Loucy (cell line): ENCODE measurements at regions not wholly inside any gene's neighbourhood (a gene's known extent, or its start where the extent isn't known, plus 50 kb on each side); places are given as distances from the start of the nearest gene placed in this dataset.
"Not testable (repeated sequence)": the region's sequence is repeated elsewhere in the genome, so short reads cannot be mapped to it uniquely, and the experiment has no call there.

Source experiments
- H2AFZ ChIP-seq: fragments of 200-600 bp; sonication (generic); 2 replicates; pipeline ENCODE4 v1.6.0; 2016; ENCODE audit warnings: antibody characterized with exemption, mild to moderate bottlenecking, low read length, moderate library complexity
- H3F3A ChIP-seq: fragments of 200-600 bp; 2 replicates; pipeline ENCODE4 v1.6.0; 2016; ENCODE audit warnings: antibody characterized with exemption, low read depth, mild to moderate bottlenecking
- H3K27me3 ChIP-seq: fragments of 200-600 bp; sonication (generic); 2 replicates; pipeline ENCODE4 v1.6.1; 2014; ENCODE audit warnings: low read length, mild to moderate bottlenecking; ENCODE audit not compliant: insufficient read depth, poor library complexity, severe bottlenecking
- H3K36me3 ChIP-seq: fragments of 200-600 bp; sonication (generic); 2 replicates; pipeline ENCODE4 v1.6.1; 2016; ENCODE audit warnings: low read length; ENCODE audit not compliant: insufficient read depth
- H3K4me1 ChIP-seq: fragments of 200-600 bp; sonication (generic); 2 replicates; pipeline ENCODE4 v1.5.1; 2014; ENCODE audit warnings: low read length, mild to moderate bottlenecking; ENCODE audit not compliant: insufficient read depth, poor library complexity, severe bottlenecking
- H3K4me2 ChIP-seq: fragments of 200-600 bp; sonication (generic); 2 replicates; pipeline ENCODE4 v1.6.0; 2014; ENCODE audit warnings: antibody characterized with exemption, low read length, low read depth, mild to moderate bottlenecking; ENCODE audit not compliant: poor library complexity, severe bottlenecking
- H3K4me3 ChIP-seq: fragments of 200-600 bp; sonication (generic); 2 replicates; pipeline ENCODE4 v1.5.1; 2014; ENCODE audit warnings: low read length, mild to moderate bottlenecking, mixed read lengths; ENCODE audit not compliant: poor library complexity, severe bottlenecking
- H3K79me2 ChIP-seq: fragments of 200-600 bp; sonication (generic); 2 replicates; pipeline ENCODE4 v1.6.1; 2014; ENCODE audit warnings: low read length; ENCODE audit not compliant: insufficient read depth
- H3K9ac ChIP-seq: fragments of 200-600 bp; sonication (generic); 2 replicates; pipeline ENCODE4 v1.6.0; 2014; ENCODE audit warnings: mild to moderate bottlenecking, low read depth, low read length, moderate library complexity; ENCODE audit not compliant: poor library complexity, severe bottlenecking
- H3K9me2 ChIP-seq: fragments of 200-600 bp; sonication (generic); replicated peaks from 2 replicates; pipeline ENCODE4 v1.6.1; 2016; ENCODE audit warnings: low read depth, low read length, mixed read lengths
- H3K9me3 ChIP-seq: fragments of 200-600 bp; sonication (generic); 2 replicates; pipeline ENCODE4 v1.6.1; 2014; ENCODE audit warnings: mild to moderate bottlenecking, antibody characterized with exemption, low read length, low read depth; ENCODE audit not compliant: insufficient read depth
- H4K20me1 ChIP-seq: fragments of 200-600 bp; sonication (generic); 2 replicates; pipeline ENCODE4 v1.6.0; 2014; ENCODE audit warnings: antibody characterized with exemption, low read length, mild to moderate bottlenecking; ENCODE audit not compliant: insufficient read depth, poor library complexity, severe bottlenecking
- EZH2phosphoT487 ChIP-seq: fragments of 200-600 bp; IDR thresholded peaks from 2 replicates; pipeline ENCODE4 v1.6.1; 2018; ENCODE audit warnings: antibody characterized with exemption, mild to moderate bottlenecking, moderate library complexity, borderline replicate concordance
- TF ChIP-seq, protein P1 (sequence below): fragments of 200-600 bp; sonication (generic); conservative IDR thresholded peaks from 2 replicates; pipeline ENCODE4 v1.5.1; 2014; ENCODE audit warnings: mild to moderate bottlenecking, antibody characterized with exemption, low read length

DNA sequence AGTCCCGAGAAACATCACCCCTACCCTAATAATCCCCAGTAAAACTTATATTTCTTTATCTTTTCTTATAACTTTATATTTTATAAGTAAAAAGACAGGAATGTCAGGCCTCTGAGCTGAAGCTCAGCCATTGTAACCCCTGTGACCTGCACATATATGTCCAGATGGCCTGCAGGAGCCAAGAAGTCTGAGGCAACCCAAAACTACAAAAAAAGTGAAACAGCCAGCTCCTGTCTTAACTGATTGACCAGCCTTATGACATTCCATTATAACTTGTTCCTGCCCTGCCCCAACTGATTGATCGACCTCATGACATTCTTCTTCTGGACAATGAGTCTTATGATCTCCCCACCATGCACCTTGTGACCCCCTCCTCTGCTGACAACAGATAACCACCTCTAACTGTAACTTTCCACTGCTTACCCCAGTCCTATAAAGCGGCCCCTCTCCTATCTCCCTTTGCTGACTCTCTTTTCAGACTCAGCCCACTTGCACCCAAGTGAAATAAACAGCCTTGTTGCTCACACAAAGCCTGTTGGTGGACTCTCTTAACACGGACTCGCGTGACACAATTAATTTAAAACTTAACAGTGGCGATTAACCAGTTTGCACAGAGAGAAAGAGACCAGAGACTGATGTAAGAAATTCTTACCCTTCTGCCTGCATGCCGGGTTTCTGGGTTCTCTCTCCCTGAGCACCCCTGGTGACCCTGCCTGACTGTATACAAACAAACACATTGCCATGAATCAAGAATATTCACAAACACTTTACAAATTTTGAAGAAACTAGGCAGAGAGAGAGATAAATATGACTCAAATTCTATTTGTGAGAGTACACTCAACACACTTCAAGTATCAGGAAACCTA is 1109.2 kb upstream of the TMEM132C start:
- H3K4me2 ChIP-seq, H3K9me2 ChIP-seq, H3K79me2 ChIP-seq, H3K36me3 ChIP-seq, H3K9ac ChIP-seq, H3F3A ChIP-seq, H2AFZ ChIP-seq, H4K20me1 ChIP-seq, H3K27me3 ChIP-seq, H3K4me3 ChIP-seq, H3K4me1 ChIP-seq, H3K9me3 ChIP-seq: not testable (repeated sequence)

DNA sequence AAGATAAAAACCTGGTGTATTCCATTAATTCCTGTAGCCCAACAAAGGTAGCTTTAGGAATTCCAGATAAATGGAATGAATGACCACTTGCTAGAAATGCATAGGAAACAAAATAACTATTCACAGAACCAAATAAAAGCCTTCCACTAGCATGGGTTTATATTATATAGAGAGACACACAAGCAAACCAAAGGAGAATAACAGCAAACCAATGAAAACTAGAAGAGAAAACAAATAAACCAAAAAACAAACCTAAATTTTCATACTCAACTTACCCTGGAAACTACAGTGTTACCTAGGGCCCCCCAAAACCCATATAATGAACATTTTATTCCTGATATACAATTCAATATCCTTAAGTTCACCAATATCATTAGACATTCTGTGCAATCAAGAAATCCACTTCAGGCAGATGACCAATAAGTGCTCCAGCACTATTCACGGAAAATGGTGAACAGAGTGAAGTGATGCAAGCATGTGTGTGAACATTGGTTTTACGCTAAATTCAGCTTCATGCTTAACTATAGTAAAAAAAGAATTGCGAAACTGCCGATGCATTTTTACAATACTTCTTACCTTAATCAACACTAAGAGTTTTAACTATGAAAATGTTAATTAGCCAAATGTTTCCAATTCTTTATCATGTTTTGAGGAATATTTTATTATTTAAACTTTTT is 1108.4 kb upstream of the TMEM132C start:
- Histone ChIP-seq H3K4me3 (no peak overlapping the region), H3K4me1 (no peaks in the 10 kb centered on the region), H2AFZ (no peak overlapping the region), H3K27me3 (no peaks in the 10 kb centered on the region), H3K4me2 (no peak overlapping the region), H3F3A (no peaks in the 10 kb centered on the region), H3K9me2 (no peaks in the 10 kb centered on the region), H3K9me3 (no peaks in the 10 kb centered on the region; the same call in 1 of the 2 replicates), H3K36me3 (no peaks in the 10 kb centered on the region), H4K20me1 (no peaks in the 10 kb centered on the region), H3K9ac (no peak overlapping the region), H3K79me2 (no peaks in the 10 kb centered on the region)
- no peak for TF ChIP-seq EZH2phosphoT487
- TF ChIP-seq, protein P1, sequence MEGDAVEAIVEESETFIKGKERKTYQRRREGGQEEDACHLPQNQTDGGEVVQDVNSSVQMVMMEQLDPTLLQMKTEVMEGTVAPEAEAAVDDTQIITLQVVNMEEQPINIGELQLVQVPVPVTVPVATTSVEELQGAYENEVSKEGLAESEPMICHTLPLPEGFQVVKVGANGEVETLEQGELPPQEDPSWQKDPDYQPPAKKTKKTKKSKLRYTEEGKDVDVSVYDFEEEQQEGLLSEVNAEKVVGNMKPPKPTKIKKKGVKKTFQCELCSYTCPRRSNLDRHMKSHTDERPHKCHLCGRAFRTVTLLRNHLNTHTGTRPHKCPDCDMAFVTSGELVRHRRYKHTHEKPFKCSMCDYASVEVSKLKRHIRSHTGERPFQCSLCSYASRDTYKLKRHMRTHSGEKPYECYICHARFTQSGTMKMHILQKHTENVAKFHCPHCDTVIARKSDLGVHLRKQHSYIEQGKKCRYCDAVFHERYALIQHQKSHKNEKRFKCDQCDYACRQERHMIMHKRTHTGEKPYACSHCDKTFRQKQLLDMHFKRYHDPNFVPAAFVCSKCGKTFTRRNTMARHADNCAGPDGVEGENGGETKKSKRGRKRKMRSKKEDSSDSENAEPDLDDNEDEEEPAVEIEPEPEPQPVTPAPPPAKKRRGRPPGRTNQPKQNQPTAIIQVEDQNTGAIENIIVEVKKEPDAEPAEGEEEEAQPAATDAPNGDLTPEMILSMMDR = no peak

DNA sequence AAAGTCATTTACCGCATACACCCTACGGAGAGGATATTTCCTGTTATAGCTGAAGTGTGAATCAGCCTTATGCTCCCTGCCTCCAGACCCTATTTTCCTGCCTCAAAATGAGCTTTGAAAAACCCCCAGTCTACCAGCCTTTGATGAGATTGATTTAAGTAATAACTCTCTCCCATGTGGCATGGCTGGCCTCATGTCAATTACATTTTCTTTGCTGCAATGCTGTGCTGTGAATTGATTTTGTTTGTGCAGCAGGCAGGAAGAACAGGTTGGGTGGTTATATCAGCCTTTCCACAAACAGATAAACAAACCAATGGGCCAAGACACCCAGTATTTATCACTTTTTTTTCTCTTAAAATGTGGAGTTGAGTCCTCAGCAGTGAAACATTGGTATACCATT is 1105.5 kb upstream of the TMEM132C start:
- H3K9me2 ChIP-seq = no peaks in the 10 kb centered on the region
- H3K36me3 ChIP-seq = no peaks in the 10 kb centered on the region
- H3K9ac ChIP-seq = no peak overlapping the region
- H4K20me1 ChIP-seq = no peaks in the 10 kb centered on the region
- TF ChIP-seq EZH2phosphoT487 = no peak
- TF ChIP-seq, protein P1 = no peak
- no peaks in the 10 kb centered on the region for H3F3A ChIP-seq
- H3K4me1 ChIP-seq = no peaks in the 10 kb centered on the region
- H3K9me3 ChIP-seq = no peaks in the 10 kb centered on the region; the same call in 1 of the 2 replicates
- no peak overlapping the region for H2AFZ ChIP-seq
- H3K4me3 ChIP-seq = no peak overlapping the region
- no peaks in the 10 kb centered on the region for H3K79me2 ChIP-seq
- no peaks in the 10 kb centered on the region for H3K27me3 ChIP-seq
- H3K4me2 ChIP-seq = no peak overlapping the region
